ENCODE measurements at regions not wholly inside any gene's neighbourhood (a gene's known extent, or its start where the extent isn't known, plus 50 kb on each side); places are given as distances from the start of the nearest gene placed in this dataset.

- Histone ChIP-seq H2AFZ (ENCODE audit: low read depth, low read length) (0 out of 2 replicates have a peak overlapping the region, but pooled peaks have one; percentile 18), H3K36me3 (replicated peaks; ENCODE audit: low read depth, low read length) (no peaks in the 10 kb centered on the region), H3K9me3 (ENCODE audit: insufficient read depth, low read length) (no peaks in the 10 kb centered on the region), H3K4me2 (ENCODE audit: low read length) (no peak overlapping the region), H3K4me1 (ENCODE audit: low read length) (peaks cover 21% of the 10 kb centered on the region), H3K4me3 (ENCODE audit: low read length) (no peak overlapping the region), H3K27me3 (ENCODE audit: low read depth, low read length) (no peaks in the 10 kb centered on the region), H3K9ac (ENCODE audit: low read length) (no peak overlapping the region), H3K79me2 (ENCODE audit: low read length) (no peaks in the 10 kb centered on the region), H3K27ac (ENCODE audit: low read length) (no peak overlapping the region), H4K20me1 (ENCODE audit: insufficient read depth, low read length) (no peaks in the 10 kb centered on the region)
- no peak for TF ChIP-seq EZH2phosphoT487 (IDR thresholded peaks at IDR 0.05; ENCODE audit: low read depth)
These were observed 76.9 kb upstream of the MAFB start for GRCh38 chr20:40765814-40766480.

- Histone ChIP-seq H3K4me3 (ENCODE audit: low read length) (no peak overlapping the region), H4K20me1 (ENCODE audit: insufficient read depth, low read length) (no peaks in the 10 kb centered on the region), H3K9me3 (ENCODE audit: insufficient read depth, low read length) (no peaks in the 10 kb centered on the region), H3K27me3 (ENCODE audit: low read depth, low read length) (no peaks in the 10 kb centered on the region), H3K9ac (ENCODE audit: low read length) (no peak overlapping the region), H3K4me1 (ENCODE audit: low read length) (peaks cover 14% of the 10 kb centered on the region), H3K27ac (ENCODE audit: low read length) (no peak overlapping the region), H3K79me2 (ENCODE audit: low read length) (no peaks in the 10 kb centered on the region), H2AFZ (ENCODE audit: low read depth, low read length) (no peak overlapping the region), H3K36me3 (replicated peaks; ENCODE audit: low read depth, low read length) (no peaks in the 10 kb centered on the region), H3K4me2 (ENCODE audit: low read length) (no peak overlapping the region)
- TF ChIP-seq EZH2phosphoT487 (IDR thresholded peaks at IDR 0.05; ENCODE audit: low read depth) (no peak), CTCF (IDR thresholded peaks at IDR 0.05; ENCODE audit: low read depth, low read length) (no peak)
These were observed 78.0 kb upstream of the MAFB start for GRCh38 chr20:40766790-40767614.

- no peak for TF ChIP-seq CTCF (IDR thresholded peaks at IDR 0.05; ENCODE audit: low read depth, low read length)
- no peak for TF ChIP-seq EZH2phosphoT487 (IDR thresholded peaks at IDR 0.05; ENCODE audit: low read depth)
- H3K27ac ChIP-seq (ENCODE audit: low read length), result no peak overlapping the region
- no peak overlapping the region for H3K4me2 ChIP-seq (ENCODE audit: low read length)
- H2AFZ ChIP-seq (ENCODE audit: low read depth, low read length), result no peak overlapping the region
- no peaks in the 10 kb centered on the region for H3K36me3 ChIP-seq (replicated peaks; ENCODE audit: low read depth, low read length)
- no peaks in the 10 kb centered on the region for H3K27me3 ChIP-seq (ENCODE audit: low read depth, low read length)
- H3K4me3 ChIP-seq (ENCODE audit: low read length), result no peak overlapping the region
- H3K9me3 ChIP-seq (ENCODE audit: insufficient read depth, low read length), result no peaks in the 10 kb centered on the region
- no peaks in the 10 kb centered on the region for H3K79me2 ChIP-seq (ENCODE audit: low read length)
- H4K20me1 ChIP-seq (ENCODE audit: insufficient read depth, low read length), result no peaks in the 10 kb centered on the region
- peaks cover 9% of the 10 kb centered on the region for H3K4me1 ChIP-seq (ENCODE audit: low read length)
- no peak overlapping the region for H3K9ac ChIP-seq (ENCODE audit: low read length)
These were observed 78.5 kb upstream of the MAFB start for GRCh38 chr20:40767615-40767924.

GRCh38 chr20:40768105-40768504 is 79.1 kb upstream of the MAFB start:
- no peaks in the 10 kb centered on the region for H3K36me3 ChIP-seq (replicated peaks; ENCODE audit: low read depth, low read length)
- no peak for TF ChIP-seq CTCF (IDR thresholded peaks at IDR 0.05; ENCODE audit: low read depth, low read length)
- TF ChIP-seq EZH2phosphoT487 (IDR thresholded peaks at IDR 0.05; ENCODE audit: low read depth), result no peak
- no peak overlapping the region for H3K4me3 ChIP-seq (ENCODE audit: low read length)
- no peaks in the 10 kb centered on the region for H3K9me3 ChIP-seq (ENCODE audit: insufficient read depth, low read length)
- H3K9ac ChIP-seq (ENCODE audit: low read length), result no peak overlapping the region
- no peak overlapping the region for H3K4me2 ChIP-seq (ENCODE audit: low read length)
- no peak overlapping the region for H3K27ac ChIP-seq (ENCODE audit: low read length)
- H2AFZ ChIP-seq (ENCODE audit: low read depth, low read length), result no peak overlapping the region
- H4K20me1 ChIP-seq (ENCODE audit: insufficient read depth, low read length), result no peaks in the 10 kb centered on the region
- no peaks in the 10 kb centered on the region for H3K27me3 ChIP-seq (ENCODE audit: low read depth, low read length)
- H3K79me2 ChIP-seq (ENCODE audit: low read length), result no peaks in the 10 kb centered on the region
- peaks cover 9% of the 10 kb centered on the region for H3K4me1 ChIP-seq (ENCODE audit: low read length)

Data from OCI-LY3 (cell line).